GM10847 (cell line): ENCODE measurements at regions not wholly inside any gene's neighbourhood (a gene's known extent, or its start where the extent isn't known, plus 50 kb on each side); places are given as distances from the start of the nearest gene placed in this dataset.

Experiments
- POLR2A ChIP-seq: IDR thresholded peaks from 2 replicates; pipeline ENCODE4 v1.6.1; 2011; ENCODE audit not compliant: insufficient read length; ENCODE audit errors: extremely low read depth

DNA sequence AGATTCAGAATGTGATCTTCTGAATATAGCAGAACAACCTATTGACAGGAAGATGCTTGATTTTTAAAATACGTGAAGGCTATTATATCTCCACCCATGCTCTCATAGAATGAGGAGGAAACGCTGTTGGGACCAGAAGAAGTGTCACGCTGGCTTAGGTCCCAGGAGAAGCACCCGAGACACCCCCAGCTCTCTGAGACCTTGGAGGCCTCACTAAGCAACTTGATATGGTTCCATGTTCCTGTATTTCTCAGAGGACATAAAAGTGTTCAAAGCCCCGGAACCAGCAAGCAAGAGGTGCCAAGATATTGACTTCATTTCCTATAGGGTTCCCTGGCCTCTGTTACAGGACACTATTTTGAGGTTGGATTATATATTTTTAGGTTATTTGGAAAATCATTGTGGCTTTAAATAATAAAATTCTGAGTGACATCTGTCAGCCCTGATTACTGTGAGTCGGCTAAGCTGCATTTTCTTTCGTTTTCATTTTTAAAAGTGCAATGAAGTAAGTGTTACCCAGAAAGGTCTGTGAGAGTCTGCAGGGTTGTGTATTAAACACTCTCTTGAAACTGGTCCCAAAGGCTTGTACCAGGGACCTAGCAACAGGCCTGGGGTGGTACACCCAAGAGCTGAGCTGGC, 400.0 kb downstream of the SOX9 start:
- TF ChIP-seq POLR2A, result no peak

DNA sequence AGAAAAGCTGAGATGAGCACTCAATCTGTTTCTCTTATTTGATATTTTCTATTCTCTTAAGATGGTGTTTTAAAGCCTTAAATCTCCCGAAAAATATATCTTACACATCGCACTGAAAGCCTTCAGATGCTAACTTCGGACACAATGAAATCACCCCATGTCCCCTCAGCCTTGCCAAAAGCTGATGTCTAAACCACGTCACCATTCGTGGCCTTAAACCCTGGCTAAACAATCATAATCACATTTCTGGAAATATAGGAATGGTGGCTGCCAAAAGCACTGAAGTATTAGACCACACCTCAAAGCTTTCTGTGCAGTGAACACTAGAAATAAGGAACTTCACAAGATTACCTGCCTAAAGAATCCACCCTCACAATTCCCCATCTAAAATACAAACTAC, 402.7 kb downstream of the SOX9 start:
- no peak for TF ChIP-seq POLR2A

DNA sequence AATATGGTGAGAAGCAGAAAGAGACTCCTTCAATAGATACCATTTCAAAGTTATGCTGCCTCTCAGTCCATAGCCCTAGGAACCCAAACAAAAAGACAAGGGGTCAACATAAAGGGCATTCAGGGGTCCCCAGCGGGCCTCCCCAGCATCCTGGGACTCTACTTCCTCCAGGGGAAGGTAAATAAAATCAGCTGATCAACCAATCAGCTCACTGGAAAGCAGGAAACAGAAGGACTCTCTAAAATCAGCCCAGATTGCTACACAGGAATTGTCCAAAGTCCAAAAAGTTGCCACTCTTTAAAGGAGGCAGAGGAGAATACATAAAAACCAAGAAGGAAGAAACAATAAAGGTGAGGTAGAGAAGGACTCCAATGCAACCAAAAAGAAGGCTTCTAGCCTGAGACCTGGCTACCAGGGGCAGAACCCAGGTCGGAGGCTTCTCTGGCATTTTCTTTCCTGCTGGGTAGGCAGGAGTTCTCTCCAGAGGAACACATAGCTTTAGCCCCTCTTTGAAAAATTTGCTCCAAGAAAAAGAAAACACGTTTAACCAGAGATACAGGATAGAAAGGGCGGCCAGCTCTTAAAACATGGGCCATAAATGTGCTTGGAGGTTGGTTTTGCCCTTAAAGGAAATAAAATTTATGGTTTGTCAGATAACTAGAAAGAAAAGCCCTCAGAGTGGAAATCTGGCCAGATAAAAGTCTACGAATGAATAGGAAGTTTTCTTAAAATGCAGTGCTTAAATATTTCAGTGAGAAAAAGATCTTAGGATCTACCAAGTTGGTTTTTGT, 404.6 kb downstream of the SOX9 start:
- no peak for TF ChIP-seq POLR2A

DNA sequence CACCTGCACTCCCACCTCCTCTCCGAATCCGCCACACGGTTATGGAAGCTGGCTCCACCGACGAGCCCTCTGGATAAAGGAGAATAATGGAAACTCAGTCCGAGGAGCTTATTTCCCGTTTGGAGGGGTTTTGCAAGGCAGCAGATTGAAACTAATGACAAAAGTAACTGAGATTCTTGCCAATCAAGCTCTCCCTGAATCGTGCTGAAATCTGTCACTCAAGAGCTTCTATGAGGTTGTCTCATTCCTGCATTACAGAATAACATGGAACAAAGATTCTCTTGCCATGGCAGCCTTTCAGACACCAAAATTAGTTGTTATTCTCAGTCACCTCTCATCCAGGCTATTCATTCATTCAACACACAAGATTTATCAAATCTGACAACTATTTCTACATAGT, 405.9 kb downstream of the SOX9 start:
- no peak for TF ChIP-seq POLR2A

DNA sequence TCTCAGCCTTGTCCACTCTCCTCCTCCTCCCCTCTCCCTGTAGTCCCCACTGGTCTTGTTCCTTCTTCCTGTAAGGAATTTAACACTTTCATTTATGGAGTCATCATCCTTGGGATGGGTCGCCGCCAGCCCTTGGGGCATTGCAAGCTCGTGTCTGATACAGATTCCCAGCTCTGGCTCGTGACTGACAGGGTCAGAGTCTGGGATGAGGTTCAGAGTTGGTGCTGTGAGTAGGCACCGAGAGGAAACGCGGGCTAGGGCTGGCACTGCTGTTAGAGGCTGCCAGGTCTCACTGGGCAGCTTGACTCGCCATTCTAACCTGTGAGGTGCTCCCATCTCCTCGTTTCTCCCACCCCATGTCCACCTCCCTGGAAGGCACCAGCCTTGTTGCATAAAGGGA, 407.0 kb downstream of the SOX9 start:
- TF ChIP-seq POLR2A, result no peak

DNA sequence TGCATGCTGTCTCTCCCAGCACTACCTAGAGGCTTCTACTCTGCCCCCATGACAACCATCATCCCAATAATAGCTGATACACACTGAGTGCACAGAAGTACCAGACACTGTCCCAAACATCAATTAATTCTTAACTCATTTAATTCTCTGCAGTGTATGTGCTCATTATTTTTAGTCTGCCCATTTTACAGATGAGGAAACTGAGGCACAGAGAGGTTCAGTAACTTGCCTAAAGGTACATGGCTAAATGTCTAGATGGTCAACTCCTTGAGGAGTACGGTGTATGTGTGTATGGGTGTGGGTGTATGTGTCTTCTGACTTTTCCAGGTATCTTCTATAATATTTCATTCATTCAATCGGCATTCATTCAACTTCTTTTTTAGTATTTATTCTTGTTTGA, 407.9 kb downstream of the SOX9 start:
- TF ChIP-seq POLR2A, result no peak

DNA sequence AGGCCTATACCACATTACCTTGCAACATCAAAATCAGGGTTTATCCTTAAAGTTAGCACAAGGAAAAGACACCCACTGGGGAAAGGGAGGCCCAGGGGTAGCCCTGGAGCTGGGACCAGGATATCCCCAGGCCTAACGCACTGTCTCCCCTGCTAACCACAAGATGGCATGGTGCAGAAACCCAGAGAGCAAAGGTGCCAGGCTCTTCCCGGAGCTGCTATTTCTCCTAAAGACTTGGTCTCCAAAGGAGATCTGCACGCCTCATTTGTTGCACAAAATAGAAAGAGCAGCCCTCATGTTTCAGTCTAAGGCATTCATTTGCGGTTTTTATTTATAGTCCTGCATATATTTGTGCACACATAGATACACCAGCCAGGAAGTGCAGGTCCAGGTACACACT, 408.6 kb downstream of the SOX9 start:
- no peak for TF ChIP-seq POLR2A

DNA sequence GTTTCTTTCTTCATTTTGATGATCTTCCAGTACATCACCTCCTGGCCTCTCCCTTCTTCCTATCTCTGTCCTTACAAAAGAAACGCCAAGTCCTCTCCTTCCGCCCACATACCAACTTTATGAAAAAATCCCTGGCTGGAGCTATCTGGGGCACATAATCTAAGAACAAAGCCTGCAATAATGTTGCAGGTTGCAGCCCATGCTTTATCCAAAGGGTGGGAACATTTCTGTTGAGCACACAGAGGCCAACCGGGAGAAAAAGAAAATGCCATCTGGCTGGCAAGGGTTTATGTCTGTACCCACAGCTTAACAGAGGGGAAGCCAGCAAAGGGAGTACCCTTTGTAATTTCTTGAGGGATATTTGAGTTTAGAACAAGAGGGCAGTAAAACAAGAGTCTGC, 409.6 kb downstream of the SOX9 start:
- TF ChIP-seq POLR2A, result no peak

DNA sequence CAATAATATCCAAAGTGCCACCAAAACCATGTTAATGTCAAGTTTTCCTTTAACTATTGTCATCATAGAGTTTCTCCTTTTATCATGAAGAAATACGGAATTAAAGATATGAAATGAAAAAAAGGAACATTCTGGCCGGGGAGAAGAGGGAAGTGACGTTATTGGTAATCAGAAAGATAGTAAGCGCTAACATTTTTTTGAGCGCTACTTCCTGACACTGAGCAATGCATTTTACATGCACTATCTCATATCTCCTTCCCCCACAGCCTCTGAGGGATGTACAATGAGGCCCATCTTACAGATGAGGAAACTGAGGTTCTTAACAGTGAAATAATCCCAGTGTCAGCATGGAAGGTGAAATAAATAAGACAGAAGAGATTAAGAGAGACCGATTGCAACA, 410.9 kb downstream of the SOX9 start:
- no peak for TF ChIP-seq POLR2A

DNA sequence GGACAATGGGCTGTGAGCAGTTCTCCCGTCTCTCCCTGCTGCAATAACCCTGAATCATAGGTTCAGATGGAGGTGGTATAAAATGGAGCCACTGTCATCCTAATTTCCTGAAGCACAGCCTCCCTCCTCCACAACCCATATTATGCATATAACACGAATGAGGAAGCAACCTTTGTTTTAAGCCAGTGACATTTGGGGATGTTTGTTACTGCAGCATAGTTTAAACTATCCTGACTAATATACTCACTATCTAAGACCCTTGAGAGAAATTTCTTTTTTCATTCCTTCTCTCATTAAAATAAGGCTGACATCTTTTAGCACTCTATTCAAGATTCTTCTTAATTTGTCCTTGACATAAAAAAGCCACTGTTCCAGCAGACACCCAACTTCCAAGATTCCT, 413.4 kb downstream of the SOX9 start:
- TF ChIP-seq POLR2A, result no peak

DNA sequence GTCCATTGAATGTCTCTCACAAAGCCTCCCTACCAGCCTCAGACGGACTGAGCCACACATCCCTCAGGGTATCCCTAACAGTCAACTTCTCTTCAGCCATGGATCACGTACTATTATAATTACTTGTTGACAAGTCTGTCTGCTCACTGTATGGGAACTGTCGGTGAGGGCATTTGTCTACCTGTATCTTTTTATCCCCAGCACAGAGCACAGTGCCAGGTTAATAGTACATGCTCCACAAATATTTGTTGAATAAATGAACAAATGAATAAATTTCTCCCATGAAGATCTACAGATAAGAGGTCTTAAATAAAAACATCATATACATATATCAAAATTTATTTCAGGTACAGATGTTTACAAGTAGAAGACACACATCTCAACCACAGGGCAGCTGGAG, 414.0 kb downstream of the SOX9 start:
- no peak for TF ChIP-seq POLR2A

DNA sequence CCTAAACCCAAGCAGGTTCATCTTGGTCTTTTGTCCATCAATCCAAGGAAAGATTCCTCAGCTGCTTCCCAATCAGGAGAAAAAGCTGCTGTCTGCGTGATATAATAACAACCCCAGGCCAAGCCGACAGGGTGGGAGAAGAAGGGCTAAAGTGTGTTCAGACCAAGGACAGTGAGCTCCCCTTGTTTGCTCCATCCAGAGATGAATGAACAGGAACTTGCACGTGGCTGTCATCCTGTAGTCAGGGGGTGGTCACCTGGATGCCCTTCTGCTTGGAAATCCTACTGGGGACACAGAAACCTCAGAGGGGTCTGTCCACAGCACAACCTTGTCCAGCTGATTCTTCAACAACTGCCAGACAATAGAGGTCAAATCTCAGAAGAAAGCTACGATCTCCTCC, 414.5 kb downstream of the SOX9 start:
- no peak for TF ChIP-seq POLR2A

DNA sequence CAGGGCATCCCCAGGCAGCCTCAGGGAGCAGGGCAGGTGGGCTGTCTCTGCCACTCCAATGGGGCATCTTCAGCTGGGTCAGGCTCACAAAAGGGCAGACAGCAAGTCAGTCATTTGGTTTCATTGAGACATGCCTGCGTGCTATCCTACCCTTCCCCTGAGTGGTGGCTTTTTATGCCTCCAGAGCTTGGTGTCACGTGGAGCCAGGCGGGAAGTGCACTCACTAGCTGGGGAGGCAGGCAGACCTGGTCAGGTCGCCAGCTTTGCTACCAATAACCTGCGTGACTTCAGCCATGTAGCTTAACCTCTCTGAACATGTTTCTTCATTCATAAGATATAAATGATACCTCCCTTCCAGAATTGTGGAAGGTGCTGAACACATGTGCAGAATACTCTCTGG, 415.0 kb downstream of the SOX9 start:
- TF ChIP-seq POLR2A, result no peak

DNA sequence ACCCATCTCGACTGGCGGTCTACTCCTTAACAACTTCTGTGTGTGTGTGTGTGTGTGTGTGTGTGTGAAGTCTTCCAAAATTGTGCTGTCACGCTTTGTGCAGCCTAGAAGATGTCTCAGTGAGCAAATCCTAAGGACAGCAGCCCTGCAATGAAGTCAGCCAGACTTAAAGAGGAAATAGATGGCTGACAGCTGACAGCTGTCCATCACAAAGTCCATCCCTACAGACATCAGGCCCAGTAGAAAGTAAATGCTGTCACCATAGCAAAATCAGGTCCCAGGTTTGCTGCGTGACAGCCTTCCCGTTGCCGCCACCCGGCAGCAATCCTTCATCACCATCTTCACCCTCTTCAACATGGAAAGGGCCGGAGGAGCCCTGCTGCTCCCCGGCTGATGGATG, 416.0 kb downstream of the SOX9 start:
- no peak for TF ChIP-seq POLR2A

DNA sequence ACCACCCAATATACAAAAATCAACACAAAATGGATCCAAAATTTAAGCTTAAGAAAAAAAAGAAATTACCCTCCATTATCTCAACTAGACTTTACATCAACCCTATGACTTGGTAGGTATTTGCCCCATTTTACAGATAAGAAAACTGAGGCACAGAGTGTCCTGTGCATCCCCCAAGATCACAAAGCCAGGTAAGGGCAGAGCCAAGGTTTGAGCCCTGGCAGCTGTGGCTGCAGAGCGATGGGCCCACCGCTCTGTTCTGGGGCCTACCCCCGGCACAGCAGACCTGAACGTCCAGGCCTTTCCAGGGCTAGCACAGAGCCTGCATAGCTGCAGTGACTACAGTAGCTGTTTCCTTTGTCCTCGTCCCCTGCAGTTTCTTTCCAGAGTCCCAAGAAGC, 417.6 kb downstream of the SOX9 start:
- no peak for TF ChIP-seq POLR2A

DNA sequence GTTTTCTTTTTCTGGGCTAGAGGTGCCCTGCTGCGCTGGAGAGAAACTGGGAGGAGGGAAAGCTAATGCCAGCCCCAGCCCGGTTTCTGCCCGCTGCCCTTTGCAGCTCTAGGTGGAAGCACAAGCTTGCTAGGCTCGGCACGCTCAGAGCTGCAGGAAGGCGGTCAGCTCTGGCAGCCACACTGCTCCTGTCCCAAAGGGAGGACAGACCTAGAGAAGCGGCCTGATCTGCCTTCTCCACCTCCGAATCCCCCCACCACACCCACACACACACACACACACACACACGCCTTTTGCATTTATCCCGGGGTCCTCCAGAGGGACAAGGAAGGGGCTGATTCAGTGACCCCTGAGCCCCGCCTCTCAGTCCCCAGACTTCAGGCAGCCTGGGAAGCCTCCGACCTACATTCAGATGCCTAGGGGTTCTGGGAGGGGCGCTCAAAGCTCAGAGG, 418.1 kb downstream of the SOX9 start:
- no peak for TF ChIP-seq POLR2A

DNA sequence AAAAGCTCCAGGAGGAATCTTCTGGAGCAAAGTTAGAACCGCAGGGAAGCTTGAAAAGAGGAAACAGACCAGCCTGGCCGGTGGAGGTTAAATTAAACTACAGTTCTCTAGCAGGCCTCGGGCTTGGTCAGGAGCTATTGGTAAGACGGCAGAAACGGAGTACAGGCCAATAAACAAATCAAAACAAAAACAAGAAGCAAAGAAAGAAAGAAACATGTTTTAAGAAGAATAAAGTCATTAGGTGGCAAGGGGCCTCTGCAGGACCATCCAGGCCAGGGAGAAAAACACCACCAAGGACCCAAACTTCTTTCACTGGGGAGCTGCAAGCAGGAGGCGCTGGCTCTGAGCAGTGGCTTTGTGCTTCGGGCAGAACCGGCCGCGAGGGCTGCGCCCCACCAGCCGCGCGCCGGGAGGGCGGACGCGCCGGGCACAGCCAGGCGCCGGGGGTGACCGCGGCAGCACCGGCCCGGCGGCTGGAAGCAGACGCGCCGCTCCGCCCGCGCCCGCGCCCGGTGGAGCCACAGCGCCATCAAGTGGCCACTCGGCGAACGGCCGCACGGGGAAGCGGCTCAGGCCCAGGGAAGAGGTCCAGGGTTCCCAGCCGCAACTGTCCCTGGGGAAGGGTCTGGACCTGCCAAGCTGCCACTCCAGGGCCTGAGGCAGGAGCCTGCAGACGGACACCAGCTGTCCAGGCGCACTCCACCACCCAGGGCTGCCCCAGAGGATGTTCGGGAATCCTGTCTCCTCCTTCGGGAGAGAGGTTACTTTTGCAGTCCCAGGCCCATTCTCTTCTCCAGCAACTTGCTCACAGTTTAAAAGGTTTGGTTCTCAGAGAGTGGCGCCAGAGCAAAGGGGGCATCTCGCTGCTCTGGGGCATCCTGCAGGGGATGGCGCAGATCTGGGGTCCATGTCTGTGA, 419.4 kb downstream of the SOX9 start:
- no peak for TF ChIP-seq POLR2A

DNA sequence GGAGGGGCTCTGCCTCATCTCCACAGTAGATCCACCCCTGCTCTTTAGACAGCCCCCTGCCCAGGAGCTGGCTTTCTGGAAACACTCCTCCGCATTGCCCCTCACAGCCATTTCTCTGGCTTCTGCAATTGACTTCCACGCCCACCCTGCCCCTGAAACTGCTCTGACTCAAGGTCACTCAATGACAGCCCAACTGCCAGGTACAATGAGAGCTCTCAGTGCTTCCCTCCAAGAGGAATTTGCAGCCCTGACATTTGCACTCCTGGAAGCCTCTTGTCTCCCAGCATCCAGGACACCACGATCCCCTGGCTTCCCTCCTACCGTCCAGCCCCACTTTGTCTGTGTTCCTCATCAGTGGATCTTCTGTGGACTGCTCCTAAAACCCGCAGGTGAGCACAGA, 421.5 kb downstream of the SOX9 start:
- TF ChIP-seq POLR2A, result no peak
